Astrocyte (in vitro differentiated cells and primary cell): ENCODE measurements at regions not wholly inside any gene's neighbourhood (a gene's known extent, or its start where the extent isn't known, plus 50 kb on each side); places are given as distances from the start of the nearest gene placed in this dataset.
A peak's percentile ranks its signal among the peaks of the same experiment; 100 is the strongest.

Experiments used
- DNase-seq: peaks from one replicate; pipeline ENCODE4 v3.0.0-alpha.2; 2010; ENCODE audit warnings: low read depth
- FAIRE-seq: peaks from 2 replicates; lab custom pipeline; 2011; peaks lifted over from hg19 to GRCh38; lab: Jason Lieb, UNC
- H2AFZ ChIP-seq: 2 replicates; pipeline ENCODE4 v1.6.0; 2012; ENCODE audit warnings: low read depth, low read length, inconsistent platforms
- H3K27ac ChIP-seq: 2 replicates; pipeline ENCODE4 v1.5.1; 2011; ENCODE audit warnings: low read depth, low read length, inconsistent platforms
- H3K27me3 ChIP-seq: 2 replicates; pipeline ENCODE4 v1.6.0; 2011; ENCODE audit warnings: low read length, inconsistent platforms; ENCODE audit not compliant: insufficient read depth
- H3K36me3 ChIP-seq: 2 replicates; pipeline ENCODE4 v1.5.1; 2011; ENCODE audit warnings: low read length, inconsistent platforms; ENCODE audit not compliant: insufficient read depth
- H3K4me1 ChIP-seq: 2 replicates; pipeline ENCODE4 v1.5.1; 2011; ENCODE audit warnings: low read length, inconsistent platforms; ENCODE audit not compliant: insufficient read depth
- H3K4me2 ChIP-seq: 2 replicates; pipeline ENCODE4 v1.6.0; 2012; ENCODE audit warnings: low read length, inconsistent platforms
- H3K4me3 ChIP-seq: 2 replicates; pipeline ENCODE4 v1.5.1; 2011; ENCODE audit warnings: low read depth, mild to moderate bottlenecking, low read length, inconsistent platforms; ENCODE audit not compliant: insufficient read depth
- H3K79me2 ChIP-seq: 2 replicates; pipeline ENCODE4 v1.6.0; 2012; ENCODE audit warnings: mild to moderate bottlenecking, low read length, inconsistent platforms; ENCODE audit not compliant: insufficient read depth
- H3K9ac ChIP-seq: 2 replicates; pipeline ENCODE4 v1.6.0; 2012; ENCODE audit warnings: mild to moderate bottlenecking, low read length, inconsistent platforms
- H3K9me3 ChIP-seq: 2 replicates; pipeline ENCODE4 v1.5.1; 2012; ENCODE audit warnings: low read depth, mild to moderate bottlenecking, low read length, inconsistent platforms; ENCODE audit not compliant: insufficient read depth
- H4K20me1 ChIP-seq: 2 replicates; pipeline ENCODE4 v1.6.0; 2012; ENCODE audit warnings: low read length, inconsistent platforms; ENCODE audit not compliant: insufficient read depth
- H3K27ac Mint-ChIP-seq: one replicate; pipeline ENCODE4 v1.8.0; 2021; ENCODE audit warnings: mild to moderate bottlenecking, mixed read lengths; ENCODE audit not compliant: unreplicated experiment
- H3K27me3 Mint-ChIP-seq: one replicate; pipeline ENCODE4 v1.8.0; 2021; ENCODE audit warnings: low read depth, mixed read lengths; ENCODE audit not compliant: unreplicated experiment
- H3K36me3 Mint-ChIP-seq: one replicate; pipeline ENCODE4 v1.8.0; 2021; ENCODE audit warnings: low read depth, mixed read lengths; ENCODE audit not compliant: unreplicated experiment
- H3K4me1 Mint-ChIP-seq: one replicate; pipeline ENCODE4 v1.8.0; 2021; ENCODE audit warnings: low read depth, mixed read lengths; ENCODE audit not compliant: unreplicated experiment
- H3K4me3 Mint-ChIP-seq: one replicate; pipeline ENCODE4 v1.8.0; 2021; ENCODE audit warnings: mild to moderate bottlenecking, moderate library complexity, mixed read lengths; ENCODE audit not compliant: unreplicated experiment
- H3K9me3 Mint-ChIP-seq: one replicate; pipeline ENCODE4 v1.8.0; 2021; ENCODE audit warnings: mild to moderate bottlenecking, mixed read lengths; ENCODE audit not compliant: unreplicated experiment
- EZH2 ChIP-seq: IDR thresholded peaks from 2 replicates; pipeline ENCODE4 v1.6.1; 2012; ENCODE audit warnings: mild to moderate bottlenecking, low read length, inconsistent platforms; ENCODE audit not compliant: insufficient read depth
- TF ChIP-seq, protein P1 (sequence below): IDR thresholded peaks from 2 replicates; pipeline ENCODE4 v1.5.1; 2011; ENCODE audit warnings: low read depth, mild to moderate bottlenecking, inconsistent platforms, low read length, moderate library complexity; ENCODE audit not compliant: insufficient read depth

DNA sequence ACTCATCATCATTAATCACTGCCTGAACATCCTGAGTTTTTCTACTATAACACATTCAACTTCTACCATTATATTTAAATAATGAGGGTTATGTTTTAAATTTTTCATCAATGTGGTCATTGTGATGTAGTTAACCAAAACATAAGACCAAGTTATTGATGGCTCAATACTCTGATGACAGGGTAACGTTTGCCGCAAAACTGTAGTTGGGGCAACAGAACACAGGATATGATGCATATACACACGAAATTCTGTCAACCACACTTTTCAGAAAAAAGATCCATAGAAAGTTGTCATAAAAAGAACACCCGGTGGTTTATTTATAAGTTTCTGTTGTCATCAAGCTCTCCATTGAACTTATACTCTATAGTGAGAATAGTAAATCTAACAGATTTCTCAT is 121.7 kb upstream of the COL11A1 start:
- Histone ChIP-seq H3K27ac (no peak overlapping the region), H3K27me3 (no peaks in the 10 kb centered on the region), H3K9me3 (no peaks in the 10 kb centered on the region), H3K9ac (no peak overlapping the region), H3K4me2 (no peak overlapping the region), H3K79me2 (no peaks in the 10 kb centered on the region), H4K20me1 (no peaks in the 10 kb centered on the region), H3K36me3 (no peaks in the 10 kb centered on the region), H3K4me1 (no peaks in the 10 kb centered on the region), H2AFZ (no peak overlapping the region), H3K4me3 (no peak overlapping the region)
- DNase-seq: peak; percentile 67
- Mint-ChIP-seq H3K4me1 (no peaks in the 10 kb centered on the region), H3K9me3 (no peaks in the 10 kb centered on the region), H3K27me3 (no peaks in the 10 kb centered on the region), H3K36me3 (no peaks in the 10 kb centered on the region), H3K27ac (no peak overlapping the region), H3K4me3 (no peak overlapping the region)
- no peak for FAIRE-seq
- TF ChIP-seq, protein P1, sequence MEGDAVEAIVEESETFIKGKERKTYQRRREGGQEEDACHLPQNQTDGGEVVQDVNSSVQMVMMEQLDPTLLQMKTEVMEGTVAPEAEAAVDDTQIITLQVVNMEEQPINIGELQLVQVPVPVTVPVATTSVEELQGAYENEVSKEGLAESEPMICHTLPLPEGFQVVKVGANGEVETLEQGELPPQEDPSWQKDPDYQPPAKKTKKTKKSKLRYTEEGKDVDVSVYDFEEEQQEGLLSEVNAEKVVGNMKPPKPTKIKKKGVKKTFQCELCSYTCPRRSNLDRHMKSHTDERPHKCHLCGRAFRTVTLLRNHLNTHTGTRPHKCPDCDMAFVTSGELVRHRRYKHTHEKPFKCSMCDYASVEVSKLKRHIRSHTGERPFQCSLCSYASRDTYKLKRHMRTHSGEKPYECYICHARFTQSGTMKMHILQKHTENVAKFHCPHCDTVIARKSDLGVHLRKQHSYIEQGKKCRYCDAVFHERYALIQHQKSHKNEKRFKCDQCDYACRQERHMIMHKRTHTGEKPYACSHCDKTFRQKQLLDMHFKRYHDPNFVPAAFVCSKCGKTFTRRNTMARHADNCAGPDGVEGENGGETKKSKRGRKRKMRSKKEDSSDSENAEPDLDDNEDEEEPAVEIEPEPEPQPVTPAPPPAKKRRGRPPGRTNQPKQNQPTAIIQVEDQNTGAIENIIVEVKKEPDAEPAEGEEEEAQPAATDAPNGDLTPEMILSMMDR: no peak
- no peak for TF ChIP-seq EZH2

DNA sequence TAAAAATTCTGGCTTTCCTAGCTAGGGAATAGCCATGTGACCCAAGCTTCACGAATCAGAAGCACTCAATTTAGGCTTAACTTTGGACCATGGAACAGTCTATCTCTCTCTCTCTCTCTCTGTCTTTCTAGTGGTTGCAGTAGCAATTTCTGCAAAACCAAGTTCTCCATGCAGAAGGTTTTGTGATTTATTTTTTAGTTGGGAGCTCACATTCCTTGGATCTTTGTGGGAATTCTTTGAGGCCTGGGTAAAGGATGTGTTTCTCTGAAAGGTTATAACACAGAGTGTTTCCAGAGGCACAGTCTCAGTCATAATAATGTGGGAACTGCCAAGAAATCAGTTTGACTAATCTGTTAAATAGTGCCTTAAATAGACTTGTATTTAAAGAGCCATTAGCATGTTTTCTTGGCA is 112.3 kb upstream of the COL11A1 start:
- H3K27me3 Mint-ChIP-seq: no peaks in the 10 kb centered on the region
- Histone ChIP-seq H3K27ac (peak overlapping the region; percentile 42), H3K4me2 (peak overlapping the region; percentile 8), H3K36me3 (no peaks in the 10 kb centered on the region), H3K4me1 (peaks cover 5% of the 10 kb centered on the region), H2AFZ (no peak overlapping the region), H3K27me3 (no peaks in the 10 kb centered on the region), H3K9ac (no peak overlapping the region), H3K4me3 (no peak overlapping the region), H3K9me3 (no peaks in the 10 kb centered on the region), H4K20me1 (no peaks in the 10 kb centered on the region), H3K79me2 (no peaks in the 10 kb centered on the region)
- no peak overlapping the region for H3K4me3 Mint-ChIP-seq
- DNase-seq (peak; percentile 98), FAIRE-seq (peak; percentile 32)
- H3K9me3 Mint-ChIP-seq: no peaks in the 10 kb centered on the region
- peak overlapping the region; percentile 96 for H3K27ac Mint-ChIP-seq
- H3K4me1 Mint-ChIP-seq: peaks cover 23% of the 10 kb centered on the region
- no peaks in the 10 kb centered on the region for H3K36me3 Mint-ChIP-seq
- TF ChIP-seq, protein P1: no peak
- TF ChIP-seq EZH2: no peak

DNA sequence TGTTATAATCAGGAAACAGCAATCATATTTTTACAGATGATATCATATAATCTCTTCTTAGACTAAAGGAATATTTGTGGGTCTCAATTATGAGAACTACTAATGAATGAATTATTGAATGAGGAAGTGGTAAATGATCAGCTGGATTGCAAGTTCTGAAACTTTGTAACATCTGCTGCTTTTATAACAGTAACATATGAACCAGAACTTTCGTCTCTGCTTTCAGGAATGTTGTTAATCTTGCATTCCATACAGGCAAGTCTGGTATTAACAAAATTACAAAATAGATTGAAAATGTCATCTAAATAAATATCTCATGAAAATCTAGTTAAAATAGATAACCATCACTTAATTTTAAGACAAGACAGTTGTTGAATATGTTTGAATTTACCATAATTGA is 110.5 kb upstream of the COL11A1 start:
- FAIRE-seq (no peak), DNase-seq (peak; percentile 58)
- no peak overlapping the region for H3K9ac ChIP-seq
- TF ChIP-seq EZH2: no peak
- TF ChIP-seq, protein P1: no peak
- H3K4me1 ChIP-seq: peaks cover 5% of the 10 kb centered on the region
- H3K4me3 ChIP-seq: no peak overlapping the region
- H3K9me3 Mint-ChIP-seq: no peaks in the 10 kb centered on the region
- H3K27me3 Mint-ChIP-seq: no peaks in the 10 kb centered on the region
- no peak overlapping the region for H3K27ac ChIP-seq
- H3K79me2 ChIP-seq: no peaks in the 10 kb centered on the region
- H3K27ac Mint-ChIP-seq: peak overlapping the region; percentile 53
- H3K36me3 ChIP-seq: no peaks in the 10 kb centered on the region
- H3K9me3 ChIP-seq: no peaks in the 10 kb centered on the region
- no peaks in the 10 kb centered on the region for H3K36me3 Mint-ChIP-seq
- no peak overlapping the region for H2AFZ ChIP-seq
- no peaks in the 10 kb centered on the region for H3K27me3 ChIP-seq
- H4K20me1 ChIP-seq: no peaks in the 10 kb centered on the region
- H3K4me3 Mint-ChIP-seq: no peak overlapping the region
- H3K4me1 Mint-ChIP-seq: peaks cover 23% of the 10 kb centered on the region
- H3K4me2 ChIP-seq: no peak overlapping the region
